ENCODE measurements at regions not wholly inside any gene's neighbourhood (a gene's known extent, or its start where the extent isn't known, plus 50 kb on each side); places are given as distances from the start of the nearest gene placed in this dataset.

DNA sequence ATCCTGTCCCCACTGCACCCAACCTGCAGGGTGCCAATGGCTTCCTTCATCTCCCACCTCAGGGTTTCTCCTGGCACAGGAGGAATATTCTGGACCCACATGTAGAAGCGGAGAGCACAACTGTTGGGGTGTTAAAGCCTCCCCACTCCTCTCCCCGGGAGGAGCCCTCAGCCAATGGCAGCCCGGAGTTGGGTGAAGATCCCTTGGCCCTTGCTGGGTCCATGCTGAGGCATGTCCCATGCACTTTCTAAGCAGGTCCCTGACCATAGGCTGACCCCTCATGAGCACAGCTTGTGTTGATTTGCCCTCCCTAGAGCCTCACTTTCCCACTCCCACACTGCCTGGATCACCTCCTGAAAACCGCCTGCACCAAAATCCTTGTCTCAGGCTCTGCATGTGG is 97.2 kb upstream of the PMEPA1 start:
- no peak overlapping the region for H3K27ac ChIP-seq
- no peak for DNase-seq
- 91 to 97% (median 95%) methylated on average over 3 to 4 of the region's 4 CpGs for WGBS, 5 donors
- intact Hi-C loops (cut with DNase I; ENCODE audit: low total_unique reads) = no loop called here
- peaks cover 0 to 6% (median 0%) of the 10 kb centered on the region in 3 donors for H3K27me3 ChIP-seq
- TF ChIP-seq POLR2A (IDR thresholded peaks at IDR 0.05) (no peak), POLR2AphosphoS5 (IDR thresholded peaks at IDR 0.05) (no peak), EP300 (IDR thresholded peaks at IDR 0.05) (no peak)
- TF ChIP-seq, protein P1, sequence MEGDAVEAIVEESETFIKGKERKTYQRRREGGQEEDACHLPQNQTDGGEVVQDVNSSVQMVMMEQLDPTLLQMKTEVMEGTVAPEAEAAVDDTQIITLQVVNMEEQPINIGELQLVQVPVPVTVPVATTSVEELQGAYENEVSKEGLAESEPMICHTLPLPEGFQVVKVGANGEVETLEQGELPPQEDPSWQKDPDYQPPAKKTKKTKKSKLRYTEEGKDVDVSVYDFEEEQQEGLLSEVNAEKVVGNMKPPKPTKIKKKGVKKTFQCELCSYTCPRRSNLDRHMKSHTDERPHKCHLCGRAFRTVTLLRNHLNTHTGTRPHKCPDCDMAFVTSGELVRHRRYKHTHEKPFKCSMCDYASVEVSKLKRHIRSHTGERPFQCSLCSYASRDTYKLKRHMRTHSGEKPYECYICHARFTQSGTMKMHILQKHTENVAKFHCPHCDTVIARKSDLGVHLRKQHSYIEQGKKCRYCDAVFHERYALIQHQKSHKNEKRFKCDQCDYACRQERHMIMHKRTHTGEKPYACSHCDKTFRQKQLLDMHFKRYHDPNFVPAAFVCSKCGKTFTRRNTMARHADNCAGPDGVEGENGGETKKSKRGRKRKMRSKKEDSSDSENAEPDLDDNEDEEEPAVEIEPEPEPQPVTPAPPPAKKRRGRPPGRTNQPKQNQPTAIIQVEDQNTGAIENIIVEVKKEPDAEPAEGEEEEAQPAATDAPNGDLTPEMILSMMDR (IDR thresholded peaks at IDR 0.05) = no peak
- no peak overlapping the region for H3K4me3 ChIP-seq
- H3K9me3 ChIP-seq = no peaks in the 10 kb centered on the region
- no peaks in the 10 kb centered on the region for H3K36me3 ChIP-seq
- peaks cover 0 to 37% (median 4%) of the 10 kb centered on the region in 4 donors for H3K4me1 ChIP-seq

DNA sequence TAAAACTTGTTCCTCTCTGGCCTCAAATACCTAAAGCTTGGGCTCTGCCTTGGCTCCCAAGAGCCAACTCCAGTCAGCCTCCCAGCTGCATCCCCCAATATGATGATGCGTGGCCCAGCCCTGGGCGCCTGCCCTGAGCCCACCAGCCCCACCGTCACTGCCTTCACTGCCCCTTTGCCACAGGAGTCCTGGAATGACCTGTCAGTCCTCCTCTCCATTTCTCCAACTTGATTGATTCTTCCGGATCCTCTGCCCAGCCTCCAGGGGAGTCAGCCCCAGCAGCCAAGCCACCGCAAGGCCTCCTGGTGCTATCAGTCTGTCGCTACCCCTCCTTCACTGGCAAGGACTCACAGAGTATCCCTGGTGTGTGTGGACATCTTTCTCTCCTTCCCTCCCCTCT is 96.7 kb upstream of the PMEPA1 start:
- Histone ChIP-seq H3K36me3 (no peaks in the 10 kb centered on the region), H3K27ac (no peak overlapping the region), H3K4me3 (no peak overlapping the region), H3K9me3 (no peaks in the 10 kb centered on the region), H3K27me3 (peaks cover 0 to 6% (median 0%) of the 10 kb centered on the region in 3 donors), H3K4me1 (peaks cover 0 to 33% (median 3%) of the 10 kb centered on the region in 4 donors)
- TF ChIP-seq EP300 (IDR thresholded peaks at IDR 0.05) = no peak
- intact Hi-C loops (cut with DNase I; ENCODE audit: low total_unique reads) = no loop called here
- DNase-seq = no peak
- WGBS, 5 donors = 86 to 95% (median 91%) methylated on average over 6 of the region's 6 CpGs

DNA sequence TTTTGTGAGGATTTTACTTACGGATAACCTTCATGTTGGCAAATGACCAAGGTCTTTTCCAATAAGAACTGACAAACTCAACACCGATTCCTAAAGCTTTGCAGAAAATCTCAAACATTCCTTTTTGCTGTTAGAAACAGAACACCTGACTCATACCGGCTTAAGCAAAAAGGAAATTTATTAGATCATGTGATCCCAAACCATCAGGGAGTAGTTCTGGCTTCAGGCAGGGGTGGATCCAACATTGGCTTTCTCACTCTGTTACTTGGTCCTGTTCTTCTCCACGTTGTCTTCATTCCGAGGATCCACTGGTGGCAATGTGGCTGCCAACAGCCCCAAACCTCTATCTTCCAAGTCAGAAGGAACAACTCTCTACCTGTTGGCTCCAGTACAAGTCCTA is 95.9 kb upstream of the PMEPA1 start:
- Histone ChIP-seq H3K4me1 (peaks cover 0 to 26% (median 0%) of the 10 kb centered on the region in 4 donors), H3K27me3 (no peaks in the 10 kb centered on the region), H3K36me3 (no peaks in the 10 kb centered on the region), H3K27ac (no peak overlapping the region), H3K9me3 (no peaks in the 10 kb centered on the region), H3K4me3 (no peak overlapping the region)
- no peak for DNase-seq
- intact Hi-C loops (cut with DNase I; ENCODE audit: low total_unique reads) = no loop called here
- WGBS, 5 donors = 80 to 88% (median 85%) methylated on average over 5 of the region's 5 CpGs
- no peak for TF ChIP-seq POLR2AphosphoS5 (IDR thresholded peaks at IDR 0.05)
- TF ChIP-seq EP300 (IDR thresholded peaks at IDR 0.05) = no peak
- TF ChIP-seq, protein P1 (IDR thresholded peaks at IDR 0.05) = no peak
- TF ChIP-seq POLR2A (IDR thresholded peaks at IDR 0.05) = no peak

DNA sequence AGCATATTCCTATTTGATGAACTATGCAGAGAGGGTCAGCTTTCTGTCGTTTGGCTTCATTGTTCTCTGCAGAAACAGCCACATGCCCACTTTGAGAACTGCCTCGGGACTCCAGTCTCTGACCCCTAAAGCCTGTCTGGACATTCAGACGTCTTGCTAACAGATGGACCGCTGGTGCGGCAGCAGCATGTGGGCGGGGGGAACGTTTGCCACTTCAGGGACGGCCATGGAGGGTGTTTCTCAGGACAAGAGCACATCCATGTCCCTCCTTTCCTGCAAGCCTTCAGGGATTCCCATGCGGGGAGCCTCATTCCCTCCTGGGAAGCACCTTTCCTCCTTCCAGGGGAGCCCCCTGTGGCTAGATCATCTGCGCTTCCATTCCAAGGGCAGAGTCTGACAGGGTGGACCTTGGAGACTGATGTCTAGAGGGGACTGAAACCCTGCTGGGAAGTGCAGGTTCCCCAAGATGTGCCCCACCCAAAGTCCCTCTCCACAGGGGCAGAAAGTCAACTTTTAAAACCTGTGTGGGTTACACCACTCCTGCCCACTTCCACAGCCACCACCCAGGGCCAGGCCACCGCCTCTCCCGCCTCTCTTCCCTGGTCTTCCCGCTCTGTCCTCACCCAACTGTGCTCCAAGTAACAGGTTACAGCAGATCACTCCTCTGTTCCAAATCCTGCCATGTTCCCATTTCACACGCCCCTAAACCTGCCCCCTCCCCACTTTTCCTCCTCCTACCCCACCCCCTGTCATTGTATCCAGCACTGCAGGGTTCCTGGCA is 94.8 kb upstream of the PMEPA1 start:
- no peaks in the 10 kb centered on the region for H3K36me3 ChIP-seq
- no peaks in the 10 kb centered on the region for H3K9me3 ChIP-seq
- intact Hi-C loops (cut with DNase I; ENCODE audit: low total_unique reads) = no loop called here
- TF ChIP-seq POLR2AphosphoS5 (IDR thresholded peaks at IDR 0.05) = no peak
- TF ChIP-seq EP300 (IDR thresholded peaks at IDR 0.05) = no peak
- TF ChIP-seq, protein P1 (IDR thresholded peaks at IDR 0.05) = no peak
- no peak for TF ChIP-seq POLR2A (IDR thresholded peaks at IDR 0.05)
- no peaks in the 10 kb centered on the region for H3K27me3 ChIP-seq
- no peak for DNase-seq
- peaks cover 0 to 19% (median 0%) of the 10 kb centered on the region in 4 donors for H3K4me1 ChIP-seq
- H3K4me3 ChIP-seq = no peak overlapping the region
- WGBS, 5 donors = 56 to 71% (median 59%) methylated on average over 12 to 14 of the region's 14 CpGs
- no peak overlapping the region for H3K27ac ChIP-seq

DNA sequence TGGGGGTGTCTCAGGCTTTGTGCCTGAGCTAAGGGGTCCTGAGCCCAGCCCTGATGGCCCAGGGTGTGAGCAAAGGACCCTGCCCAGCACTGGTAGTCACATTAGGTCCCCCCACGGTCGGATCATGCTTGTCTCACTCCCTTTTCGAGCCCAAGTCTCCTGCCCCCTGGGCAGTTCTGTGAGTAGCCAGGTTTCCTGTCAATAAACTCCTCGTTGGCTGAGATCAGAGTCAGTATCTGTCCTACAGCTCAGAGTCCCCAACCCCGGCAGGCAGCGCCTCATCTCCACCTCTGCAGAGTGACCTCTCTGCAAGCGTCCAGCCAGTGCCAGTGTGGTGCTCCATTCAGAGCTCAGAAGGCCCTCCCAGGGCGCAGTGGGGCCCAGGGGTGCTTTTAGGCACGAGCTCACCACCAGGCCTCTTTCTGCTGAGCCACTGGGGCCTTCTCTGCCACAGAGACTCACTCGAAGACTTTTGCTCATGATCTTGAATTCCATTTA is 93.7 kb upstream of the PMEPA1 start:
- WGBS, 5 donors = 65 to 79% (median 77%) methylated on average over 5 to 10 of the region's 10 CpGs
- intact Hi-C loops (cut with DNase I; ENCODE audit: low total_unique reads) = no loop called here
- H3K9me3 ChIP-seq = no peaks in the 10 kb centered on the region
- TF ChIP-seq POLR2A (IDR thresholded peaks at IDR 0.05) (no peak), EP300 (IDR thresholded peaks at IDR 0.05) (no peak), POLR2AphosphoS5 (IDR thresholded peaks at IDR 0.05) (no peak)
- TF ChIP-seq, protein P1 (IDR thresholded peaks at IDR 0.05) = no peak
- H3K36me3 ChIP-seq = no peaks in the 10 kb centered on the region
- peaks cover 0 to 12% (median 0%) of the 10 kb centered on the region in 4 donors for H3K4me1 ChIP-seq
- no peak overlapping the region for H3K4me3 ChIP-seq
- no peaks in the 10 kb centered on the region for H3K27me3 ChIP-seq
- H3K27ac ChIP-seq = no peak overlapping the region
- no peak for DNase-seq
